ENCODE measurements at regions not wholly inside any gene's neighbourhood (a gene's known extent, or its start where the extent isn't known, plus 50 kb on each side); places are given as distances from the start of the nearest gene placed in this dataset.

DNA sequence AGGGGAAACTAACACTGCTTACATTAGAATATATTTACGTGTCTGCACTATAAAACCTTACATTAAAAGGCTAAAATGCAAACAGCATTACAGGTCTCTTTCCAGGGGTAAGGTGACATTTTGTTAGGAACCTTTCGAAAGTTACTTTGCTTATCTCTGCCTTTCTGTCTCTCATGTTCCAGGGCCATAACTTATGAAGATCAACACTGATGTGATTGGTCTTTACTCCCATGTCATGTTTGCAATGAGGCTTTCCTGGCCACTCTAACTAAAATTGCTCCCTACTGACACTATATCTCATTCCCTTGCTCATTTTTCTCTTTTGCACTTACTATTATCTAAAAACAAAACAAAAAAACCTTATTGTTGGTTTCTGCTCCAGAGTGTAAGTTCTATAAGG lies 119.0 kb downstream of the JRKL start:
- TF ChIP-seq, protein P1, sequence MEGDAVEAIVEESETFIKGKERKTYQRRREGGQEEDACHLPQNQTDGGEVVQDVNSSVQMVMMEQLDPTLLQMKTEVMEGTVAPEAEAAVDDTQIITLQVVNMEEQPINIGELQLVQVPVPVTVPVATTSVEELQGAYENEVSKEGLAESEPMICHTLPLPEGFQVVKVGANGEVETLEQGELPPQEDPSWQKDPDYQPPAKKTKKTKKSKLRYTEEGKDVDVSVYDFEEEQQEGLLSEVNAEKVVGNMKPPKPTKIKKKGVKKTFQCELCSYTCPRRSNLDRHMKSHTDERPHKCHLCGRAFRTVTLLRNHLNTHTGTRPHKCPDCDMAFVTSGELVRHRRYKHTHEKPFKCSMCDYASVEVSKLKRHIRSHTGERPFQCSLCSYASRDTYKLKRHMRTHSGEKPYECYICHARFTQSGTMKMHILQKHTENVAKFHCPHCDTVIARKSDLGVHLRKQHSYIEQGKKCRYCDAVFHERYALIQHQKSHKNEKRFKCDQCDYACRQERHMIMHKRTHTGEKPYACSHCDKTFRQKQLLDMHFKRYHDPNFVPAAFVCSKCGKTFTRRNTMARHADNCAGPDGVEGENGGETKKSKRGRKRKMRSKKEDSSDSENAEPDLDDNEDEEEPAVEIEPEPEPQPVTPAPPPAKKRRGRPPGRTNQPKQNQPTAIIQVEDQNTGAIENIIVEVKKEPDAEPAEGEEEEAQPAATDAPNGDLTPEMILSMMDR (optimal IDR thresholded peaks at IDR 0.05 in 1 of 3, IDR thresholded peaks at IDR 0.05 in 1 of 3, conservative IDR thresholded peaks at IDR 0.05 in 1 of 3; ENCODE audit: extremely low read depth in 1 of 3, insufficient read depth in 2 of 3, low read length in 3 of 3): no peak
- no peak for TF ChIP-seq EZH2 (IDR thresholded peaks at IDR 0.05; ENCODE audit: low read length)
